ENCODE measurements at regions not wholly inside any gene's neighbourhood (a gene's known extent, or its start where the extent isn't known, plus 50 kb on each side); places are given as distances from the start of the nearest gene placed in this dataset.

GRCh38 chr4:102440498-102440897 is 60.7 kb upstream of the NFKB1 start:
- DNase-seq (ENCODE audit: low spot score) = no peak

- no peak for DNase-seq (ENCODE audit: low spot score)
Observed at GRCh38 chr4:102441978-102442911, 58.9 kb upstream of the NFKB1 start.

DNA sequence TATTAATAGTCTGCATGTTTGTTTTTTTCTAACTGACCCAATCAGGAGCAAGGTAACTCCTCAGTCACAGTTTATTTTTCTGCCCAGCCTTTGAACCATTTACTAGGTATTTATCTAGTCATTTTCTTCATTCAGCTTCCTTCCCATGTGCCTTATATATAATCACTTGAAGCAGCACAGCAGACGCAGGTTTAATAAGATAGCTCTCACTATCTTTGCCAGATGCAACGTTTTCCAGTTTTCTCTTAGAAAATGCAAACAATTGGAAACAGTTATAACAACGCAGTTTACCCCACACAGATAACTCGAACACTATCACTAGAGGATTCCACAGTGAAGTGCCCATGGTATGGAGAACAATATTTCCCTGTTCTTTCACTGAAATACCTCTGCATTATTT is 56.4 kb upstream of the NFKB1 start:
- peak; percentile 34 for DNase-seq (ENCODE audit: low spot score)

- DNase-seq (ENCODE audit: low spot score) = no peak
Observed at GRCh38 chr4:102445213-102445612, 55.9 kb upstream of the NFKB1 start.

GRCh38 chr4:102447413-102447812 is 53.7 kb upstream of the NFKB1 start:
- no peak for DNase-seq (ENCODE audit: low spot score)

GRCh38 chr4:102449751-102450352 is 51.3 kb upstream of the NFKB1 start:
- DNase-seq (ENCODE audit: low spot score) = peak; percentile 49

DNA sequence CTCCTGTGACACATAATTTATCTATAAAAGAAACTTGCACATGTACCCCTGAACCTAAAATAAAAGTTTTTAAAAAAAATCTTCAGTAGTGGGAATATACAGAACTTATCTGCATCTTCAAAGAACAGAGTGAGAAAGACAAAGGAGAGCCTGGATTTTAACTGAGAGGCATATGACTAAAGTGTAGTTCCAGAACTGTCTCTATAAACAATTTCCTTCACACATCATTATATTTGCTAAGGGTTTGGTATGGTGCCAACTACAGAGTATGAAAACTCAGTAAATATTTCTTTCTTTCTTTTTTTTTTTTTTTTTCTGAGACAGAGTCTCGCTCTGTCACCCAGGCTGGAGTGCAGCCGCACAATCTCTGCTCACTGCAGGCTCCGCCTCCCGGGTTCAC is 49.9 kb upstream of the NFKB1 start:
- DNase-seq (ENCODE audit: low spot score) = no peak
